Mammary epithelial cell (primary cell): ENCODE measurements at regions not wholly inside any gene's neighbourhood (a gene's known extent, or its start where the extent isn't known, plus 50 kb on each side); places are given as distances from the start of the nearest gene placed in this dataset.

ENCODE experiments used
- EZH2 ChIP-seq: IDR thresholded peaks from 2 replicates; pipeline ENCODE4 v1.6.1; 2012; ENCODE audit warnings: low read length, inconsistent platforms, borderline replicate concordance
- TF ChIP-seq, protein P1 (sequence below), 2 donors: IDR thresholded peaks in 1 of 2; conservative IDR thresholded peaks in 1 of 2; 2 replicates each; pipeline ENCODE4 v1.5.1; 2011 to 2012; ENCODE audit warnings: inconsistent platforms in 2 of 2, low read length in 2 of 2, mild to moderate bottlenecking in 2 of 2, control low read depth in 1 of 2, low read depth in 1 of 2; ENCODE audit not compliant: insufficient read depth in 1 of 2; ENCODE audit errors: extremely low read depth in 1 of 2

GRCh38 chr17:15023589-15024336 is 241.4 kb downstream of the PMP22 start:
- TF ChIP-seq EZH2, result no peak
- TF ChIP-seq, protein P1, sequence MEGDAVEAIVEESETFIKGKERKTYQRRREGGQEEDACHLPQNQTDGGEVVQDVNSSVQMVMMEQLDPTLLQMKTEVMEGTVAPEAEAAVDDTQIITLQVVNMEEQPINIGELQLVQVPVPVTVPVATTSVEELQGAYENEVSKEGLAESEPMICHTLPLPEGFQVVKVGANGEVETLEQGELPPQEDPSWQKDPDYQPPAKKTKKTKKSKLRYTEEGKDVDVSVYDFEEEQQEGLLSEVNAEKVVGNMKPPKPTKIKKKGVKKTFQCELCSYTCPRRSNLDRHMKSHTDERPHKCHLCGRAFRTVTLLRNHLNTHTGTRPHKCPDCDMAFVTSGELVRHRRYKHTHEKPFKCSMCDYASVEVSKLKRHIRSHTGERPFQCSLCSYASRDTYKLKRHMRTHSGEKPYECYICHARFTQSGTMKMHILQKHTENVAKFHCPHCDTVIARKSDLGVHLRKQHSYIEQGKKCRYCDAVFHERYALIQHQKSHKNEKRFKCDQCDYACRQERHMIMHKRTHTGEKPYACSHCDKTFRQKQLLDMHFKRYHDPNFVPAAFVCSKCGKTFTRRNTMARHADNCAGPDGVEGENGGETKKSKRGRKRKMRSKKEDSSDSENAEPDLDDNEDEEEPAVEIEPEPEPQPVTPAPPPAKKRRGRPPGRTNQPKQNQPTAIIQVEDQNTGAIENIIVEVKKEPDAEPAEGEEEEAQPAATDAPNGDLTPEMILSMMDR (conservative IDR thresholded peaks at IDR 0.05 in 1 of 2, IDR thresholded peaks at IDR 0.05 in 1 of 2; ENCODE audit: extremely low read depth in 1 of 2, insufficient read depth in 1 of 2, low read depth in 1 of 2, low read length in 2 of 2), result no peak
